Colon (tissue), 2 donors: ENCODE measurements at regions not wholly inside any gene's neighbourhood (a gene's known extent, or its start where the extent isn't known, plus 50 kb on each side); places are given as distances from the start of the nearest gene placed in this dataset.
"Not testable (repeated sequence)": the region's sequence is repeated elsewhere in the genome, so short reads cannot be mapped to it uniquely, and the experiment has no call there.

Experiments
- FAIRE-seq: peaks from 2 replicates; lab custom pipeline; 2012; peaks lifted over from hg19 to GRCh38; lab: Jason Lieb, UNC
- donor health status: control.
- donor health status: control.

GRCh38 chr6:74181471-74181870 lies 485.5 kb downstream of the CD109 start:
- FAIRE-seq: no peak

- no peak for FAIRE-seq
Measured at GRCh38 chr6:74177506-74177905, 481.5 kb downstream of the CD109 start.

- FAIRE-seq: not testable (repeated sequence)
Measured at GRCh38 chr6:74170550-74170949, 474.5 kb downstream of the CD109 start.

- no peak for FAIRE-seq
Measured at GRCh38 chr6:74170118-74170517, 474.1 kb downstream of the CD109 start.

- no peak for FAIRE-seq
Measured at GRCh38 chr6:74167976-74168375, 472.0 kb downstream of the CD109 start.

GRCh38 chr6:74167511-74167910 lies 471.5 kb downstream of the CD109 start:
- FAIRE-seq: no peak

GRCh38 chr6:74166849-74167248 lies 470.8 kb downstream of the CD109 start:
- no peak for FAIRE-seq

- no peak for FAIRE-seq
Measured at GRCh38 chr6:74161380-74161779, 465.4 kb downstream of the CD109 start.

GRCh38 chr6:74152096-74152675 lies 456.2 kb downstream of the CD109 start:
- no peak for FAIRE-seq

- FAIRE-seq: no peak
Measured at GRCh38 chr6:74145931-74146330, 449.9 kb downstream of the CD109 start.

- no peak for FAIRE-seq
Measured at GRCh38 chr6:74137911-74138310, 441.9 kb downstream of the CD109 start.

- FAIRE-seq: no peak
Measured at GRCh38 chr6:74134327-74134726, 438.3 kb downstream of the CD109 start.

- no peak for FAIRE-seq
Measured at GRCh38 chr6:74133073-74133472, 437.1 kb downstream of the CD109 start.

- FAIRE-seq: no peak
Measured at GRCh38 chr6:74130641-74131040, 434.6 kb downstream of the CD109 start.

GRCh38 chr6:74128536-74128935 lies 432.5 kb downstream of the CD109 start:
- FAIRE-seq: no peak

GRCh38 chr6:74117113-74117512 lies 421.1 kb downstream of the CD109 start:
- no peak for FAIRE-seq

- no peak for FAIRE-seq
Measured at GRCh38 chr6:74115674-74116073, 419.7 kb downstream of the CD109 start.

- no peak for FAIRE-seq
Measured at GRCh38 chr6:74114428-74114827, 418.4 kb downstream of the CD109 start.

GRCh38 chr6:74113901-74114300 lies 417.9 kb downstream of the CD109 start:
- no peak for FAIRE-seq

- FAIRE-seq: no peak
Measured at GRCh38 chr6:74103417-74103816, 407.4 kb downstream of the CD109 start.

GRCh38 chr6:74100719-74101287 lies 404.8 kb downstream of the CD109 start:
- no peak for FAIRE-seq

GRCh38 chr6:74096329-74096728 lies 400.3 kb downstream of the CD109 start:
- no peak for FAIRE-seq

GRCh38 chr6:74093361-74093760 lies 397.4 kb downstream of the CD109 start:
- no peak for FAIRE-seq

GRCh38 chr6:74091794-74092157 lies 395.8 kb downstream of the CD109 start:
- FAIRE-seq: no peak
